ENCODE measurements at regions not wholly inside any gene's neighbourhood (a gene's known extent, or its start where the extent isn't known, plus 50 kb on each side); places are given as distances from the start of the nearest gene placed in this dataset.

- FAIRE-seq (no peak), DNase-seq (peak in 2 of 5 donors; percentile 16 to 42)
- H3K9ac ChIP-seq (ENCODE audit: low read length in 3 of 3) = no peak overlapping the region
- H3K36me3 ChIP-seq (ENCODE audit: control insufficient read depth in 2 of 3, insufficient read depth in 3 of 3, low read length in 3 of 3) = no peaks in the 10 kb centered on the region
- H3K9me3 ChIP-seq (ENCODE audit: control insufficient read depth in 2 of 3, insufficient read depth in 1 of 3, low read length in 3 of 3) = no peaks in the 10 kb centered on the region
- H3K27ac ChIP-seq (ENCODE audit: low read depth in 2 of 2, low read length in 2 of 2) = no peak overlapping the region
- intact Hi-C loops (cut with DNase I) = no loop called here
- no peaks in the 10 kb centered on the region for H3K4me1 ChIP-seq (ENCODE audit: control insufficient read depth in 2 of 3, insufficient read depth in 2 of 3, low read depth in 1 of 3, low read length in 3 of 3)
- peak; percentile 38 for TF ChIP-seq CTCF (IDR thresholded peaks at IDR 0.05; ENCODE audit: borderline replicate concordance, extremely low read depth, insufficient read depth)
- H3K4me3 ChIP-seq (ENCODE audit: low read length in 3 of 3) = no peak overlapping the region
- no peaks in the 10 kb centered on the region for H3K27me3 ChIP-seq (ENCODE audit: control insufficient read depth, insufficient read depth, low read length)
Measured at GRCh38 chr3:17894434-17895060, 152.1 kb upstream of the TBC1D5 start.

GRCh38 chr3:17891139-17891856 is 148.9 kb upstream of the TBC1D5 start:
- TF ChIP-seq CTCF (IDR thresholded peaks at IDR 0.05; ENCODE audit: borderline replicate concordance, extremely low read depth, insufficient read depth) = no peak
- no peak for FAIRE-seq

GRCh38 chr3:17885986-17886385 is 143.6 kb upstream of the TBC1D5 start:
- DNase-seq (no peak), FAIRE-seq (no peak)
- no peak for TF ChIP-seq CTCF (IDR thresholded peaks at IDR 0.05; ENCODE audit: borderline replicate concordance, extremely low read depth, insufficient read depth)
- intact Hi-C loops (cut with DNase I) = no loop called here
- Histone ChIP-seq H3K4me3 (ENCODE audit: low read length in 3 of 3) (no peak overlapping the region), H3K4me1 (ENCODE audit: control insufficient read depth in 2 of 3, insufficient read depth in 2 of 3, low read depth in 1 of 3, low read length in 3 of 3) (no peaks in the 10 kb centered on the region), H3K9ac (ENCODE audit: low read length in 3 of 3) (no peak overlapping the region), H3K36me3 (ENCODE audit: control insufficient read depth in 2 of 3, insufficient read depth in 3 of 3, low read length in 3 of 3) (no peaks in the 10 kb centered on the region), H3K9me3 (ENCODE audit: control insufficient read depth in 2 of 3, insufficient read depth in 1 of 3, low read length in 3 of 3) (no peaks in the 10 kb centered on the region), H3K27me3 (ENCODE audit: control insufficient read depth, insufficient read depth, low read length) (no peaks in the 10 kb centered on the region), H3K27ac (ENCODE audit: low read depth in 2 of 2, low read length in 2 of 2) (no peak overlapping the region)

More at GRCh38 chr3:17891139-17891856, 148.9 kb upstream of the TBC1D5 start:
- Histone ChIP-seq H3K36me3 (ENCODE audit: control insufficient read depth in 2 of 3, insufficient read depth in 3 of 3, low read length in 3 of 3) (no peaks in the 10 kb centered on the region), H3K27ac (ENCODE audit: low read depth in 2 of 2, low read length in 2 of 2) (no peak overlapping the region), H3K27me3 (ENCODE audit: control insufficient read depth, insufficient read depth, low read length) (no peaks in the 10 kb centered on the region), H3K9ac (ENCODE audit: low read length in 3 of 3) (no peak overlapping the region), H3K4me1 (ENCODE audit: control insufficient read depth in 2 of 3, insufficient read depth in 2 of 3, low read depth in 1 of 3, low read length in 3 of 3) (no peaks in the 10 kb centered on the region), H3K9me3 (ENCODE audit: control insufficient read depth in 2 of 3, insufficient read depth in 1 of 3, low read length in 3 of 3) (no peaks in the 10 kb centered on the region), H3K4me3 (ENCODE audit: low read length in 3 of 3) (no peak overlapping the region)
- DNase-seq = no peak
- intact Hi-C loops (cut with DNase I) = no loop called here

Measured in kidney (tissue), 13 donors.